A673 (cell line): ENCODE measurements at regions not wholly inside any gene's neighbourhood (a gene's known extent, or its start where the extent isn't known, plus 50 kb on each side); places are given as distances from the start of the nearest gene placed in this dataset.

ENCODE experiments used
- BruUV-seq: library from RNA; stranded (reverse); fragments of 400-500 nt; replicated peaks from 2 replicates; lab custom pipeline; 2021; lab: Mats Ljungman, UMichigan
- CTCF ChIA-PET: fragments of 300-600 bp; sonication (Branson Sonifier 250); formaldehyde crosslinking; loops from one replicate; lab custom pipeline; 2022; ENCODE audit warnings: antibody characterized with exemption; lab: Charles Lee
- POLR2A ChIA-PET: fragments of 300-600 bp; sonication (Branson Sonifier 250); formaldehyde crosslinking; loops from one replicate; lab custom pipeline; 2022; ENCODE audit warnings: antibody characterized with exemption; ENCODE audit not compliant: low non-redundant PET; lab: Charles Lee
- DNase-seq: peaks from one replicate; pipeline ENCODE4 v3.0.0-alpha.2; 2015; ENCODE audit warnings: low spot score
- H3K27ac ChIP-seq: fragments of 200-600 bp; sonication (generic); 2 replicates; pipeline ENCODE4 v1.5.1; 2016; ENCODE audit warnings: mixed run types, low read depth, mild to moderate bottlenecking, mixed read lengths, antibody characterized with exemption, low read length; ENCODE audit not compliant: poor library complexity, severe bottlenecking
- H3K27me3 ChIP-seq: fragments of 200-600 bp; sonication (generic); replicated peaks from 2 replicates; pipeline ENCODE4 v1.6.1; 2017; ENCODE audit warnings: mixed run types, low read depth, mild to moderate bottlenecking, mixed read lengths, antibody characterized with exemption, low read length; ENCODE audit not compliant: insufficient read depth, poor library complexity
- H3K36me3 ChIP-seq: fragments of 200-600 bp; sonication (generic); 2 replicates; pipeline ENCODE4 v1.6.1; 2016; ENCODE audit warnings: mixed run types, mild to moderate bottlenecking, mixed read lengths, antibody characterized with exemption, low read length; ENCODE audit not compliant: insufficient read depth, poor library complexity, severe bottlenecking
- H3K4me1 ChIP-seq: fragments of 200-600 bp; sonication (generic); 2 replicates; pipeline ENCODE4 v1.6.1; 2017; ENCODE audit warnings: mixed run types, mild to moderate bottlenecking, mixed read lengths, antibody characterized with exemption, low read length; ENCODE audit not compliant: insufficient read depth, poor library complexity, severe bottlenecking
- H3K4me3 ChIP-seq: fragments of 200-600 bp; sonication (generic); 2 replicates; pipeline ENCODE4 v1.5.1; 2016; ENCODE audit warnings: low read depth, mixed run types, mild to moderate bottlenecking, mixed read lengths, low read length; ENCODE audit not compliant: poor library complexity, severe bottlenecking
- H3K9me3 ChIP-seq: fragments of 200-600 bp; sonication (generic); 2 replicates; pipeline ENCODE4 v1.6.1; 2016; ENCODE audit warnings: mixed run types, low read depth, mild to moderate bottlenecking, mixed read lengths, antibody characterized with exemption, low read length; ENCODE audit not compliant: poor library complexity, severe bottlenecking
- CTCF ChIP-seq: fragments of 300-800, 200-600 bp; sonication (generic); conservative IDR thresholded peaks from 2 replicates; pipeline ENCODE4 v1.5.1; 2017; ENCODE audit warnings: low read depth, mild to moderate bottlenecking, antibody characterized with exemption, low read length, moderate library complexity, mixed read lengths
- EZH2 ChIP-seq: fragments of 200-600 bp; sonication (generic); IDR thresholded peaks from 2 replicates; pipeline ENCODE4 v1.6.1; 2017; ENCODE audit warnings: borderline replicate concordance, low read depth, mild to moderate bottlenecking, mixed read lengths, antibody characterized with exemption, low read length; ENCODE audit not compliant: poor library complexity, severe bottlenecking
- intact Hi-C: fragments of 100-400 bp; cut with micrococcal nuclease; formaldehyde crosslinking; loops from one replicate; pipeline ENCODE4 v1.10.0; 2022; ENCODE audit not compliant: unreplicated experiment

DNA sequence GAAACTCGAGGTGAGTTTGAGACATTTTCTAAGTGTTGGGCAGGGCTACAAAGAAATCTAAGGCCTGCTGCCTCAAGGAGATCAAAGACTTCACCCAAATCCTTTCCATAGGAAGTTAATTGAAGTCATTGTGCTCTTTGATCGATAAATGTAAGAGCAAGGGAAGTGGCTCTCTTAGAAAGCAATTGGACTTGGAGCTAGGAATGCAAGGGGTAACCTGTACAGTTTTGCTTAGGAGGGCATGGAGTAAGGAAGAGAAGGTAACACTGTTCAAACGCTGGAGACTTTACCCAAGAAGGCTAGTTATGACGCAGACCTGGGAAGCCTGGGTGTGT lies 418.0 kb upstream of the PROX1 start:
- Histone ChIP-seq H3K4me3 (no peak overlapping the region), H3K27me3 (peaks cover 10% of the 10 kb centered on the region), H3K4me1 (no peaks in the 10 kb centered on the region), H3K27ac (no peak overlapping the region), H3K36me3 (no peaks in the 10 kb centered on the region), H3K9me3 (no peaks in the 10 kb centered on the region)
- intact Hi-C loops, result no loop called here
- TF ChIP-seq EZH2 (no peak), CTCF (no peak)
- CTCF ChIA-PET, result no interaction called here
- no TSS peak for BruUV-seq
- no peak for DNase-seq
- POLR2A ChIA-PET, result no interaction called here

DNA sequence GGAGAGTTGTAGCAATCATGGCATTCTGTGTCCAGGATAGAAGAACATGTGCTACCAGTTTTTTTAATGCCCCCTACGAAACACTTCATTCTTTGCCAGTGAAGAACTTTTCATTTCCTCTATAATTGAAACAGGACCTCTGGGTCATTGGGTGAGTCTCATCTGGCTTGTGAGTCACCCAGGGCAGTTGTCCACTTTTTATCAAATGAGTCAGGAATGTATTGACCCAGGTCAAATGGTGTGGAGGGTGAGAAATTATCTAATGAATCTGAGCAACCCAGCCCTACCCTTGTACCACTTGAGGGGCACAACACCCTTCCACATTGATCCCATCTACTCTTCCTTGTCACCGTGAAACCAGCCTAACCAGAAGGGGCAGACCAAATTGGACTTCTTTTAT lies 417.3 kb upstream of the PROX1 start:
- no TSS peak for BruUV-seq
- no peak for DNase-seq
- TF ChIP-seq EZH2, result no peak
- TF ChIP-seq CTCF, result no peak
- Histone ChIP-seq H3K4me3 (no peak overlapping the region), H3K27ac (no peak overlapping the region), H3K27me3 (peaks cover 10% of the 10 kb centered on the region), H3K4me1 (no peaks in the 10 kb centered on the region), H3K9me3 (no peaks in the 10 kb centered on the region), H3K36me3 (no peaks in the 10 kb centered on the region)
- POLR2A ChIA-PET, result no interaction called here
- CTCF ChIA-PET, result no interaction called here
- intact Hi-C loops, result no loop called here

DNA sequence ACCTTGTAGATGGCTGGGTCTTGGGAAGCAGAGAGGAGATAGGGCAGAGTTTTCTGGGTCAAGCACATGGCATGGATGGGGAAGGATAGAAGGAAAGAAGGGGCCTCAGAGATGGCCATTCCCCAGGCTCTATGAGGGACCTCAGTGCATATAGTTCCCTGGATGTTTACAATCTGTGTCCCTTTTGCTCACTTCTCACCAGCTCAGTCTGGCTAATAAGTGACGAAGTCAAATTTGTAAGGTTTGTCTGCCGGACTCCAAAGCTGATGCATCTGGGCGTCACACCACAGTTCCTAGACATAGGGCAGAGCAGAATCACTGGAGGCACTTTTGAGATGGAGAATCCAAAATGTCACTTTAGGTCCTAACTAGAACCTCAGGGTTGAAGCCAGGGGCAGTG lies 416.4 kb upstream of the PROX1 start:
- no peak for DNase-seq
- ChIA-PET CTCF (no interaction called here), POLR2A (no interaction called here)
- Histone ChIP-seq H3K9me3 (no peaks in the 10 kb centered on the region), H3K36me3 (no peaks in the 10 kb centered on the region), H3K27ac (no peak overlapping the region), H3K27me3 (peaks cover 10% of the 10 kb centered on the region), H3K4me3 (no peak overlapping the region), H3K4me1 (no peaks in the 10 kb centered on the region)
- no TSS peak for BruUV-seq
- intact Hi-C loops, result no loop called here
- TF ChIP-seq CTCF (no peak), EZH2 (no peak)
